GM18505 (cell line): ENCODE measurements at regions not wholly inside any gene's neighbourhood (a gene's known extent, or its start where the extent isn't known, plus 50 kb on each side); places are given as distances from the start of the nearest gene placed in this dataset.

Experiments
- ATAC-seq: cut with Tn5 transposase; IDR thresholded peaks from one replicate; pipeline ENCODE4 v1.9.1; 2021; ENCODE audit not compliant: unreplicated experiment
- POLR2A ChIP-seq: IDR thresholded peaks from 4 replicates; pipeline ENCODE4 v1.6.1; 2011; ENCODE audit warnings: borderline replicate concordance; ENCODE audit not compliant: insufficient read depth, insufficient read length; ENCODE audit errors: extremely low read depth

DNA sequence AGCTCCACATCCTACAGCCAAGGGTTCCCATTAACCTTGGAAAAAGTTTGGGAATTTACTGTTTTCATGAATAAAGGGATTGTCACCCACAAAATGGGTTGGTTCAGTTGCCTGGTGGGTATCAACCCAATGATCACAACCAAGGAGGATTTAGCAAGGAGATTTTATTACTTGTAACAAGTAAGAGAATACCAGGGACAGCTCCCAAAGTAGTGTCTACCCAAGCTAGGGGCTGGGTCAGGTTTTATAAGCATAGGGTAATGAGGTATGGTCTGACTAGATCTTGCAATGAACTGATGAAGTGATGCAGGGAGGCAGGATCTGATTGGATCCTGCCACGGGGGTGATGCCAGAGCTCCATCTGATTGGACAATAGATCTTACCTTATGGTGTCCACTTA is 681.8 kb downstream of the SLC4A3 start:
- TF ChIP-seq POLR2A = no peak
- no peak for ATAC-seq

DNA sequence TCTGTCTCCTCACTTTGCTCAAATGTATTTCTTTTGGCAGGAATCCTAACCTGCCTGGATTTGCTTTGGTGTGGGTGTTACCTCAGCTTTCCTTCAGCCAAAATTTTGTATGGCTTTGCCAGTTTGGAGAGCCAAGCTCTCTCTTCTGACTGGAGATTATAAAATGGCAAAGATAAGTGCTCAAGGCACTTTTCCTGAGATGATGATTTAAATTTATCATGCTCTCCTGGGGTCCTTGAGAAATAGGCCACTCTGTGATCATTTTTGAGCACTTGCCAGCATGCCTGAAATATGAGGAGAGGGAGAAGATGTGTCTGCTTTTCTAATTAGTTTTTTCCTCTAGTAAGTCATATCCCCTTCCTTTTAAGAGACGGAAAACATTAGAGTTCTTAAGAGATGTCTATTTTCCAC is 683.0 kb downstream of the SLC4A3 start:
- ATAC-seq = no peak
- no peak for TF ChIP-seq POLR2A

DNA sequence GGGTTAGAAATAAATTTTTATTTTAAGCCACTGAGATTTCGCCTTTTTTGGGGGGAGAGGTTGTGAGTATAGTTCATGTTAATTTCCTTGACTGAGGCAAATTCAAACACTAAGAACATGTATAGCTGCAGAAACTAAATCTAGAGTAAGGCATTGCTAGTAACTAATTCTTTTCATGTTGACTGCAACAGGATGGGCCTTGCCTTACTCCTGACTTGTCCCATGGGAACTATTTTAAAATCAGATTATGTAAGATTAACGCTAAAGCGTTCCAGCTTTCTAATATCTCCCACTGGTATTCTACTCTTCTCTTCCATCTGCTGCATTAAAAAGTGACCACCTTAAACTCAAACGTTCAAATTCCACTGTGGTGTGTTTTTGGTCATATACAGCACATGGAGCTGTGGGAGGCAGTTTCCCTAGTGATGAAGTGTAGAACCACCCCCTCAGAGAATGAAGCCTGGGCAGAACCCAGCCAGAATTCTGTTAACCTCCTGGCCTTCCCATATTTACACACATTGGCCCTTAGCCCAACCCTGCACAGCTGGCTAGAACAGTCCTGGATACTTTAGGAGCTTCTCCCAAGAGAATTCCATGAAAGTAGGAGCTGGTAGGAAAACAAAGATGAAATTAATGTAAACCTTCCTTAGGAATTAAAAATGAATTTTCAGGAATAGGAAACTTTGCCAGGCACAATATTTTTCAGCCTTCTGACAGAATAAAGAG is 687.8 kb downstream of the SLC4A3 start:
- no peak for TF ChIP-seq POLR2A
- ATAC-seq = no peak

DNA sequence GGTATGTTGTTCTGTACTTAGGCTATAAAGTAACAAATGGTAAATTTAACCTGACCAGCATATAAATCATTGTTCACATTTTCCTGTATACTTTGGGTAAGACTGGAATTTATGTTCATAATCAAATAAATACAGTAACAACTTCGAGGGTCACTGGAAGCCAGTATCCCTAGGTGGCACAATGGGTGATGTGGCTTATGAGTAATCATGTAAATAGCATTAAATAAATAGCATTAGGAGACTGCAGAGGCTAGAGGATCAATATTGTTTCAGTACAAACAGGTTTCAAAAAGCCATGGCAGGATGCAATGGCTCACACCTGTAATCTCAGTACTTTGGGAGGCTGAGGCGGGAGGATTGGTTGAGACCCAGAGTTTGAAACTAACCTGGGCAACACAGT is 690.6 kb downstream of the SLC4A3 start:
- no peak for ATAC-seq
- TF ChIP-seq POLR2A = no peak

DNA sequence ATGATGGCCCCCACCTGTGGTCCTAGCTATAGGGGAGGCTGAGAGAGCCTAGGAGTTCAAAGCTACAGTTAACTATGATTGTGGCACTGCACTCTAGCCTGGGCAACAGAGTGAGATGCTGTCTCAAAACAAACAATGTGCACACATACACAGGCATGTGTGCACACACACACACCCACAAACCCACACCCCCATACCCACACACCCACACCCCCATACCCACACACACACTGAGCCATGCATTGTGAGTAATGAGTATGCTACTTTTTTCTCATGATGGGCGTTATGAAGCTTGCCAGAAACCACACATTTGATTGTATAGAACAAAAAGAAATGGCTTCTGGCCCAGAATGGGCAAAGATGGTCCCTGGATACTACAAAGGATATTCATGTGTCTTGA is 691.1 kb downstream of the SLC4A3 start:
- TF ChIP-seq POLR2A = no peak
- ATAC-seq = no peak

DNA sequence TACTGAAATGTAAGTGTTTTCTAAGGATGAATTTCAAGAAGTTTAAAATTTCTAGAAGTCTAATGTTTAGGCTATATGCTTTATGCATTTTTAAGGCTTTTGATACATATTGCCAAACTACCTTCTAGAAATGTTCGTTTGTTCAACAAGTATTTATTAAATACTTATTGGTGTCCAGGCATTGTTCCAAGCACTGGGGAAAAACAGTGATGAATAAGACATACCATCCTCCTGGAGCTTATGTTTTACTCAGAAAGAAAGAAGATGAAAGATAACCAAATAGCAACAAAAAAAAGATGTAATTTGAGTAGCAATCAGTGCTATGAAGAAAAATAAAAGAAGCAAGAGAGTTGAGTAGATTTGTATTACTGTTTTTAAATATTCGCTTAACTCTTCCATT is 692.9 kb downstream of the SLC4A3 start:
- no peak for TF ChIP-seq POLR2A
- no peak for ATAC-seq

DNA sequence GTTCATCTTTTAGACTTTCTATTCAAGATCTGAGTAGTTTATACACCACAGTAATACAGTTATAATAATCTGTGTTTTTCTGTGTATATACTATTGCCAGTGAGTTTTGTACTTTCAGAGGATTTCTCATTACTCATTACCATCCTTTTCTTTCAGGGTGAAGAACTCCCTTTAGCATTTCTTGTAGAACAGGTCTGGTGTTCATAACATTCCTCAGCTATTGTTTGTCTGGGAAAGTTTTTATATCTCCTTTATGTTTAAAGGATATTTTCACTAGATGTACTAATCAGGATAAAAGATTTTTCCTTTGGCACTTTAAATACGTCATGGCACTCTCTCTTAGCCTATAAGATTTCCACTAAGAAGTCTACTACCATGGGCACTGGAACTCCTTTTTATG is 705.5 kb downstream of the SLC4A3 start:
- TF ChIP-seq POLR2A = no peak
- no peak for ATAC-seq

DNA sequence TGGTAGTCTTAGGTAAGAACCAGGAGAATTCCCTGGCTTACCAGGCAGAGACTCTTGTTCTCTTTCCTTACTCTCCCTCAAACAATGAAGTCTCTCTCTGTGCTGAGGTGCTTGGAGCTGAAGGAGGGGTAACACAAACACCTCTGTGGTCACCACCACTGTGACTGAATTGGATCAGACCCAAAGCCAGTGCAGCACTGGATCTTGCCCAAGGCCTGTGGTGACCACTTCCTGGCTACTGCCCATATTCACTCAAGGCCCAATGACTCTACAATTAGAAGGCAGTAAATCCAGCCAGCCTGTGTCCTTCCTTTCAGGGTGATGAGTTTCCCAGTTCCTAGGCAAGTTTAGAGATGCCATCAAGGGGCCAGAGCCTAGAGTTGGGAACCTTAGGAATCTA is 706.8 kb downstream of the SLC4A3 start:
- no peak for TF ChIP-seq POLR2A
- no peak for ATAC-seq

DNA sequence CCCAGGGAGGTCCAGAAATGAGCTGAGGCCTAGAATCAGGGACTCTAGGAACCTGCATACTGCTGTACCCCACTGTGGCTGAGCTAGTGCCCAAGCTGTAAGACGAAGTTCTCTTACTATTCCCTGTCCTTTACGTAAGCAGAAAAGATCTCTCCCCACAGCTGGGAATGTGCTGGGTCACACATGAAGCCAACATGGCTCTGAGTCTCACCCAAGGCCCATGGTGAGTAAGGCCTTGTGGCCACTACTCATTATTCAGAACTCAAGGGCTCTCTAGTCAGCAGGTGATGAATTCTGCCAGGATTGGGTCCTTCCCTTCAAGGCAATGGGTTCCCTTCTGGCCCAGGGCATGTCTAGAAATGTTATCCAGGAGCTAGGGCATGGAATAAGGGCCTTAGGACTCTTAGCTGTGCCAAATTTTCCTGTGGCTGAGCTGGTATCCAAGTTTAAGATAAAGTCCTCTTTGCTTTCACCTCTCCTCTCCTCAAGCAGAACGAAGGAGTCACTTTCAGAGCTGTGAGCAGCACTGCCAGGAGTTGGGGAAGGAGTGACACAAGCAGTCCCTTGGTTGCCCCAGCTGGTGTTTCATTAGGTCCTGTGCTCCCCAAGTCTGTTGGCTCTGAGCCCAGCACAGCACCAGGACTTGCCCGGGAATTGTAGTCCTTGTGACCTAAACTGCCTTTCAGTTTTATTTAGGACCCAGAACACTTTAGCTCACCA is 707.6 kb downstream of the SLC4A3 start:
- no peak for TF ChIP-seq POLR2A
- no peak for ATAC-seq

DNA sequence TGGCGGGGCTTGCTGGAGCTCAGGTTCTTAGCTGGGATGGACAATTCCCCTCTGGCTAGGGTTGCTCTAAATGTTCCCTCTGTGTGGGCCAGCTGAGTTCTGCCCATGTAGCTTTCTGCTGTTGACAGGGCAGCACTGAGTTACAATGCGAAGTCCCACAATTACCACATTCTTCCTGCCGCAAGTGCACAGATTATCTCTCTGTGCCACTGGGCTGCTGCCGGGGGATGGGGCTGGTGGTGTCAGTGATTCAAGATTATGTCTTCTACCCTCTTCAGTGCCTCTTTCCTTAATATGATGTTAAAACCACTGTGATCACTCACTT is 708.1 kb downstream of the SLC4A3 start:
- no peak for ATAC-seq
- no peak for TF ChIP-seq POLR2A

DNA sequence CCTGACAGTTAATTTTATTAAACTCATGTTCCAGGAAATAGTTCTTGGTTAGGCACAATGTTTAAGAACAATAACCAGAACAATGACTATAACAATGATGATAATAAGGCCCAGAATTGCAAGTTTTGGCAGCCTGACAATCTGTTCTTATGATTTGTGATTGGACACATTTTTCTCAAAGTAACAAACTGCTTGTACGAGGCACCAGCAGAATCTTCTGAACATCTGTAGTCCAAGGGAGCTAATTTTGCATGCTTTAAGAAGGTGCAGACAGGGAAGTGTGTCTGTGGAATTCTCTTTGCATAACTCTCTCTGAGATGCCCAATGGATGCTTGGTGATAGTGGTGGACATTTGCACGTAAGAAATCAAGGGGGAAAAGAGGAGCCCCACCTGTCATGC is 709.3 kb downstream of the SLC4A3 start:
- TF ChIP-seq POLR2A = no peak
- no peak for ATAC-seq

DNA sequence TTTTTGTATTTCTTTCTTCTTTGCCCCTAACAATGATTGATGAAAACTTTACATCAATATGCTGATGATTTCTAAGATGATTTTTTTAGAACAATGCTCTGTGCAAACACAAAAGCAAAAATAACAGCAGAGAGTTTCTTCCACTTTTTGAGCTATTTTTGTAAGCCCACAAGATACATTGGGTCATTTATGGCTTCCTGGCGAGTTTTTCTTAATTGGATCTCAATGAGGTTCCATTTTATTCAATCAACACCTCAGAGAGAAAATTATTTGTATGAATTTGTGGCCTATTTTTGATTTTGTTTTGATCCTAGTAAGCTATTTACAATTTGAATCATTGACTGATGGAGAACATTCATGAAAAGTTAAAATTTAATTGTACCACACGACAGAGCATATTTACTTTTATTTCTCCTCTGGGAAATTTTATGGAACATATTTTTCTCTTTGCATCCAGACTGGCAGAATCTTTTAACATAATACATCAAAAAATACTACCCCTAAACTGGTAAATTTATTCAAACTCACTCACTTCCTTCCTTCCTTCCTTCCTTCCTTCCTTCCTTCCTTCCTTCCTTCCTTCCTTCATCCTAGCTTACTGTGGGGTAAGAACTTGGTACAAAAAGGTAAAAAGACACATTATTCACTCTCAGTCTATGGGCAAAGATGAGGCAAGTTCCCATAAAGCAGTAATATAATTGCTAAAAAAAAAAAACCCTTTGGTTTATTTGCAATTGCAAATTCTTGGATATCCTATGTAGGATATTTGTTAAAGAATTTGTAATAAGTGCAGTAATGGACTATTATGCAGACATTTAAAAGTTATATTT is 710.4 kb downstream of the SLC4A3 start:
- no peak for TF ChIP-seq POLR2A
- no peak for ATAC-seq

DNA sequence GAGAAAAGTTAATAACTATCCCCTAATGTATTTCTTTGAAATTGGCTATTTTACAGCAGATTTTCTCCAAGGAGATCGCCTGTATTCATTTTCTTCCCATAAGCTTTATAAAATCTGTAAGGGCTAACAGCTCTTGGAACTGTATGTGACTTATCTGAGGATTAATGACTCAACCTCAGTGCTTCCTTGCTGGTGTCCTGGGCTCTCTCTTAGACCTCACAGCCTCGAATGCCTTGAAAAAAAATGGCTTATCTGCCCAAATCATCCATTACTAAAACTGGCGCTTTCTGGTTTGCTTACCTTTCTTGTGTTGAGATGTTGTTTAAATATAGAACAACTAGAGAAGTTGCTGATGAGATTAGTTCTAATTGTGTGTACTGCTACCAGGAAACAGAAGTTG is 713.6 kb downstream of the SLC4A3 start:
- no peak for TF ChIP-seq POLR2A

DNA sequence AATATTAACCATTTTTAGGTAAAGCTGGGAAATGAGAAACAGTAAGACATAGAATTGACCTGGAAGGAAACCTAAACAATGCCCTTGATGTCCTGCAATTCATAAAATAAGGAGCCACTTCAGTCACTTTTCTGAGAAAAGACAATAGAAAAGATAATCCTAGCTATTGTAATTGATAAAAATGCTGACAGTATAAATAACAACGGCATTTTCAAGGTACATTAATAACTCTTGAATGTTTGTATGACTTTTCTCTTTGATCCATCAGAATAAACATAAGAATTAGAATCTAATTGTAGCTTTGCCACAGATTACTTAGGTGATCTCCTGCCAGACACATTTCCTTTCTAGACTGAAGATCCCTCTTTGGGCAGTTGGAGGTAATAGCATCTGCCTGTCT is 719.5 kb downstream of the SLC4A3 start:
- TF ChIP-seq POLR2A = no peak
- ATAC-seq = no peak

More for the DNA sequence above, 713.6 kb downstream of the SLC4A3 start:
- no peak for ATAC-seq

DNA sequence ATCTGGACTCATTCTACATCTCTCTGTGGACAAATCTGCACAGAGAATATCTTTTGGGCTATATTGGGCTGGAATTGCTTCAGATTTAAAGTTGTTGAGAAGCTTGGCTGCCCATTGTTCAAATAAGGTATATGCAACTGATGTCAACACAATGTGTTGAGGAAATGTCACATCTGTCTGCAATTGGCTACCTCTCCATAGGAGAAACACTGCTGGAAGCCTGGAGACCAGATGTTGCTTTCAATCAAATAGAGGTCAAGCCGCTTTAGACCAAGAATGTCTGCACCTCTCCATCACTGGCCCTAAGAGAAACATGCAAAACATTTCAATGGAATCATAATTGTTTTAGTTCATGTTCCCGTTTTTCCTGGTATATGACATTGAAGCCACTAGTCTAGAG is 720.2 kb downstream of the SLC4A3 start:
- ATAC-seq = no peak
- no peak for TF ChIP-seq POLR2A

DNA sequence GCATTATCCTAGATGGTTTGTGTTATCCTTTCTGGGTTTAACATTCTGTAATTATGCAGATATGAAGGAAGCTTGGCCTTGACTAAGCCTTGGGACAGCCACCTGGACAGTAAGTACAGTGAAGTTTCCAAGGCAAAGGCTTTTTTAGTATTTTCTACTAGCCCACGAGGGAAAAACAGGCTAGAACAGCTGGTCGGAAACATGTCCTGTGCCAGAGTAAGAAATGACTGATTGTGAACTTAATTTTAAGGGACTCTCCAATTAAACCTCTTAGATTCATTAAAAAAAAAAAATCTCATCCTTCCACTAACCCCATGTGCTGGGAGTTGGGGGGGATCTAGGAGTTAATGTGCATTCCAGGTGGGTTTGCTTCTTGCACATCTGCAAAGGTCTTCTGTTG is 720.8 kb downstream of the SLC4A3 start:
- no peak for TF ChIP-seq POLR2A
- no peak for ATAC-seq
